ENCODE measurements at regions not wholly inside any gene's neighbourhood (a gene's known extent, or its start where the extent isn't known, plus 50 kb on each side); places are given as distances from the start of the nearest gene placed in this dataset.

- no peak for DNase-seq
Measured at GRCh38 chr3:168624892-168625448, 529.2 kb upstream of the GOLIM4 start.

DNA sequence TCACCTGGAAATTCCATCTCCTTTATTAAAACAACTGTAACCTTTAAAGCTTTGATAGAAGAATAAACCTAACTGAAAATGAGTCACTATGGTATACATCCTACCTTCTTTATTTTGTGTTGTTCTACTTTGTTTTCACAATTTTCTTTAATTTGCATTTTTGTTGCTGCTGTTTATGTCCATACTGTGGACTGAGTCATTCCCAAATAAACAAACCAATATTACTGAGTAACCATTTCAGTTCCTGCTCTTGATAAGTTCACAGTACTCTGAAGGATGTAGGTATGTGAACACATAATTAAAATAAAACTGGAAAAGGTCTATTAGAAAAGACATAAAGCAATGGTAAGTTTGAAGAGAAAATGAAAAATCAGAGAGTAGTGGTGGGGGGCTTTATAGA is 528.5 kb upstream of the GOLIM4 start:
- no peak for DNase-seq

- no peak for DNase-seq
Measured at GRCh38 chr3:168622795-168623194, 527.1 kb upstream of the GOLIM4 start.

DNA sequence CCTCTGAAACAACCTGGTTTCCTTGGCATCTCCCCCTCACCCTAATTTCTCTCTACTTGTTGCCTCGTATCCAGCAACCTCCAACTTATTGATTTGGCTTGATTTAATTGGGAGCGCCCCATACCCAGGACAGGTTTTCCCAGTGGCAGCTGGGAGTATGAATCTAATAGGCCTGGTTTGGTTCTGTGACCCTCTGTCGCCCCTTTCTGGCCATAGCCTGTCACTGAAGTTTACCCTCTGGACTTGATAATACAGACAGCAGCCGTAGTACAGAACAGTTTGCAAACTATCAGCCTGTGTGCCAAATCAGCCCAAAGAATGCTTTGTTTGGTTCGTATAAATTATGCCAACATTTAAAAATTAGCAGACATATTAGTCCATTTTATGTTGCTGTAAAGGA is 525.1 kb upstream of the GOLIM4 start:
- no peak for DNase-seq

GRCh38 chr3:168618827-168619470 is 523.2 kb upstream of the GOLIM4 start:
- no peak for DNase-seq

- DNase-seq: no peak
Measured at GRCh38 chr3:168617658-168618057, 521.9 kb upstream of the GOLIM4 start.

GRCh38 chr3:168616915-168617314 is 521.2 kb upstream of the GOLIM4 start:
- no peak for DNase-seq

- DNase-seq: no peak
Measured at GRCh38 chr3:168615493-168616020, 519.8 kb upstream of the GOLIM4 start.

DNA sequence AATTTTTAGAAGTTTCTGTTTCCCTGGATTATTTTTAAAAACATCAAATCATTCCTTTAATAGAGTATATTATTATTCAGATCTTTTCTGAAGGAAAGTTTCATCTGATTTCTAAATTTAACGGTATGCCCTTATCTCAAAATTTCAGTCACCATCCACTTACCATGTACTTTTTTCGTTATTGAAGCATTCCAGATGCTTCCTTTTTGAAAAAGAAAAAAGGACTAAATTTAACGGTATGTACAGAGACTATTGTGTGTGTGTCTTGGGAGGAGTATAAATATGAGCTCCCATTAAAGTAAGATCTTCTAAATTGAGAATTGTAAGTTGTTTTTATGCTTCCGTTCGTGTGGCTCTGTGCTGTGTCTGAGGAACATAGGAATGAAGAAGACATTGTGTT is 517.4 kb upstream of the GOLIM4 start:
- no peak for DNase-seq

DNA sequence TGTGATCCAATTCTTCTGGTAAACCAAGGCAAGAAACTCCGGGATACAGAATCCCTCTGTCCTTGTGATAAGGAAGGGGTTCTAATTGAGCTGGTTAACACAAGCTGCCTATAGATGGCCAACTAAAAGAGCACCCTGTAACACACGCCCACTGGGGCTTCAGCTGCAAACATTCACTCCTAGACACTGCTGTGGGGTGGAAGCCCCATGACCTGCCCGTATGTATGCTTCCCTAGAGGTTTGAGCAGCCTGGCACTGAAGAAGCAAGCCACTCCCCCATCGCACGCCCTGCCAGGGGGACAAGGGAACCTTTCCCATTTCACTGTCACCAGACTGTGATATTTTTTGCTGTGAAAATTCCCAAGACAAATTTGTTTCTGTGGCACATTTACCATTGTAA is 516.9 kb upstream of the GOLIM4 start:
- DNase-seq: no peak

DNA sequence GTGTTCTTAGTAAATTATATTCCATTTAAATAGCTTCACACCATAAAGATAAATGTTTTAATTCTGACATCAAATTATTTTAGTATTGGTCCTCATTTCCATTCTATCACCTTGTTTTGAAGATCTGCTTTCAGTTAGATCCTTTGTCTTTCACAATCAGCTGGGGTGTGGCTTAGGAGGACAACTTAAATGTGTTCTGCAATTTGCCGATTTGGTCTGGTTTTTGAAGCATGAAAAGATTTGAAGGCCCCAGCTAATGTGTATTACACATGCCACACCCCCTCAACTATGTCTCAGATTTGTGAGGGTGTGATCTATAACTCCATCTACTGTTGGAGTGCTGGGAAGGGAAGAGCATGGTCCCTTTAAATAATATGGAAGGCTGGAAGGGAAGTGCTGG is 516.1 kb upstream of the GOLIM4 start:
- DNase-seq: no peak

DNA sequence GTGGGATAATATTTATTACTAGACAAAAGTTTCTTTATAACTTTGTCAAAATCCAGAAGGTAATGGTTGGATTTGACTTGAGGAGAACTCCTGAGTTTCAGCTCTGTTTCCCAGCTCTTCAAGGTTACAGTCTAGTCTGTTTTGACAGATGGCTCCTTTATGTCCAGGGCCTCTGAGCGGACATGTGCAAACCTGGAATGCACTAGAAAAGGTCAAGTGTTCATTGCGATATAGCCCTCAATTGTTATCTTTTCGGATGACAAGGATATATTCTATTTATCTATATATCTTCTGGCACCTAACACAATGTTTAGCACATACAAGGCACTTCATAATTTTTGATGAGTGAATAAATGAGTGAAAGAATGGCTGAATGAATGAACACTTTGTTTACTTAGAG is 513.2 kb upstream of the GOLIM4 start:
- no peak for DNase-seq

DNA sequence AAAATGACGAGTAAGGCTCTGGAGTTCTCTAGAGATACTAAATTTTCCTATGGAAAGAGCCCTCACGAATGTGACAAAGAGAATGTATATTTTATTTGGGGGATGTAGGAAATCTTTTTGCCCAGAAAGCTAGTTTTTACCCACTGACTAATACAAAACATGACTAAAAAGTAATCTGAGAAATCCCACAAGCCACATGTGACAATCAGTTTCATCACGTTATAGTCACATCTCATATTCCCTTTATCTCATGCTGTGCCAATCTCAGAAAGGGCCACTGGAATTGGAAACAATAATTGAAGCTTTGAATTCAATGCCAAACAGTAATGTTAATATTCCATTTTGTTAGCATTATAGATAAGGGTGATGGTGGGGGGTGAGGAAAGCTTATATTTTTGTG is 509.0 kb upstream of the GOLIM4 start:
- no peak for DNase-seq

- DNase-seq: no peak
Measured at GRCh38 chr3:168598250-168598649, 502.5 kb upstream of the GOLIM4 start.

- DNase-seq: no peak
Measured at GRCh38 chr3:168596175-168596823, 500.6 kb upstream of the GOLIM4 start.

GRCh38 chr3:168591587-168591986 is 495.9 kb upstream of the GOLIM4 start:
- no peak for DNase-seq

GRCh38 chr3:168589376-168589775 is 493.7 kb upstream of the GOLIM4 start:
- DNase-seq: no peak

GRCh38 chr3:168585544-168585943 is 489.8 kb upstream of the GOLIM4 start:
- no peak for DNase-seq

GRCh38 chr3:168583977-168584376 is 488.3 kb upstream of the GOLIM4 start:
- DNase-seq: no peak

- DNase-seq: no peak
Measured at GRCh38 chr3:168582503-168582902, 486.8 kb upstream of the GOLIM4 start.

- no peak for DNase-seq
Measured at GRCh38 chr3:168581771-168582225, 486.1 kb upstream of the GOLIM4 start.

- no peak for DNase-seq
Measured at GRCh38 chr3:168579010-168579409, 483.3 kb upstream of the GOLIM4 start.

- no peak for DNase-seq
Measured at GRCh38 chr3:168575750-168576149, 480.0 kb upstream of the GOLIM4 start.

DNA sequence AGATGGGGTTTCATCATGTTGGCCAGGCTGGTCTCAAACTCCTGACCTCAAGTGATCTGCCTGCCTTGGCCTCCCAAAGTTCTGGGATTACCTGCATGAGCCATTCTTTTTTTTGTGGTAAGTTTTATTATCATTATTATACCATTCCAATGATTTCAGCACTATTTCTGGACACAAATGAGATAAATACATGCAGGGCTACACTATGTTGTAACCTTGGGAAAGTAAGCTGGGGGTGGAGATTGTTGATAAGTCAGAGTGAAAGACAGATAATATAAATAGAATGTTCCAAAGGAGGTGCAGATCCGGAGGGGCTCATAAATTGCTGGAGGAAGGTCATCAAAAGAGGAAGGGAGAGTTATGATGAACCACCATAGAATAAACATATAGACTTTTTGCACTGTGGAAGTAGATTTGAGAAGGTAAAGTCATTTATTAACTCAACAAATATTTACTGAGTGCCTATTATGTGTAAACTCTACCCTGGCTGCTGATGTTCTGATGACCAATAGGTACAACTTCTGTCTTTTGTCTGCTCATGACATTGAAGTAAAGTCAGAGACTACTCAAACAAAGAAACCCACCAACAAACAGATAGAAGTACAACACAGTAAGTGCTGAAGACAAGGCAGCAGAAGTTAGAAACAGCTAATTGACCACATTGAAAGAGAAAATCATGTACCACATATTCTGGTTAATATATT is 478.9 kb upstream of the GOLIM4 start:
- no peak for DNase-seq

Measured in CD4-positive, alpha-beta T cell treated with Interleukin-17A for 1 hour (primary cell).